ENCODE measurements at regions not wholly inside any gene's neighbourhood (a gene's known extent, or its start where the extent isn't known, plus 50 kb on each side); places are given as distances from the start of the nearest gene placed in this dataset.

GRCh38 chr18:21991886-21992285 is 177.5 kb upstream of the GATA6 start:
- Histone ChIP-seq H3K4me1 (ENCODE audit: control insufficient read depth, insufficient read depth, low read length) (no peaks in the 10 kb centered on the region), H3K27ac (ENCODE audit: low read length) (no peak overlapping the region), H3K27me3 (ENCODE audit: control insufficient read depth, insufficient read depth, low read length) (no peaks in the 10 kb centered on the region), H3K9me3 (replicated peaks; ENCODE audit: control insufficient read depth, low read depth, low read length) (no peaks in the 10 kb centered on the region), H3K36me3 (ENCODE audit: control insufficient read depth, insufficient read depth, low read length) (no peaks in the 10 kb centered on the region), H3K4me3 (ENCODE audit: low read length) (no peak overlapping the region)
- 87% methylated on average over 4 of the region's 6 CpGs for WGBS (ENCODE audit: insufficient coverage)
- no peak for DNase-seq

GRCh38 chr18:21996351-21996826 is 173.0 kb upstream of the GATA6 start:
- 61% methylated on average over 2 of the region's 3 CpGs for WGBS (ENCODE audit: insufficient coverage)

GRCh38 chr18:21997207-21998143 is 171.9 kb upstream of the GATA6 start:
- WGBS (ENCODE audit: insufficient coverage), result 59% methylated on average over 7 of the region's 14 CpGs
- Histone ChIP-seq H3K27ac (ENCODE audit: low read length) (no peak overlapping the region), H3K4me1 (ENCODE audit: control insufficient read depth, insufficient read depth, low read length) (no peaks in the 10 kb centered on the region), H3K27me3 (ENCODE audit: control insufficient read depth, insufficient read depth, low read length) (no peaks in the 10 kb centered on the region), H3K36me3 (ENCODE audit: control insufficient read depth, insufficient read depth, low read length) (no peaks in the 10 kb centered on the region), H3K4me3 (ENCODE audit: low read length) (no peak overlapping the region), H3K9me3 (replicated peaks; ENCODE audit: control insufficient read depth, low read depth, low read length) (no peaks in the 10 kb centered on the region)
- DNase-seq, result peak; percentile 11

More at GRCh38 chr18:21996351-21996826, 173.0 kb upstream of the GATA6 start:
- no peaks in the 10 kb centered on the region for H3K4me1 ChIP-seq (ENCODE audit: control insufficient read depth, insufficient read depth, low read length)
- no peaks in the 10 kb centered on the region for H3K9me3 ChIP-seq (replicated peaks; ENCODE audit: control insufficient read depth, low read depth, low read length)
- peak; percentile 26 for DNase-seq
- H3K27ac ChIP-seq (ENCODE audit: low read length), result no peak overlapping the region
- H3K27me3 ChIP-seq (ENCODE audit: control insufficient read depth, insufficient read depth, low read length), result no peaks in the 10 kb centered on the region
- H3K36me3 ChIP-seq (ENCODE audit: control insufficient read depth, insufficient read depth, low read length), result no peaks in the 10 kb centered on the region
- no peak overlapping the region for H3K4me3 ChIP-seq (ENCODE audit: low read length)

GRCh38 chr18:21998486-21998885 is 170.9 kb upstream of the GATA6 start:
- H3K36me3 ChIP-seq (ENCODE audit: control insufficient read depth, insufficient read depth, low read length), result no peaks in the 10 kb centered on the region
- no peaks in the 10 kb centered on the region for H3K27me3 ChIP-seq (ENCODE audit: control insufficient read depth, insufficient read depth, low read length)
- 71% methylated on average over 8 of the region's 9 CpGs for WGBS (ENCODE audit: insufficient coverage)
- DNase-seq, result no peak
- H3K9me3 ChIP-seq (replicated peaks; ENCODE audit: control insufficient read depth, low read depth, low read length), result no peaks in the 10 kb centered on the region
- H3K4me1 ChIP-seq (ENCODE audit: control insufficient read depth, insufficient read depth, low read length), result no peaks in the 10 kb centered on the region
- H3K4me3 ChIP-seq (ENCODE audit: low read length), result no peak overlapping the region
- H3K27ac ChIP-seq (ENCODE audit: low read length), result no peak overlapping the region

- 91% methylated on average over 22 of the region's 25 CpGs for WGBS (ENCODE audit: insufficient coverage)
- no peaks in the 10 kb centered on the region for H3K36me3 ChIP-seq (ENCODE audit: control insufficient read depth, insufficient read depth, low read length)
- DNase-seq, result no peak
- no peaks in the 10 kb centered on the region for H3K9me3 ChIP-seq (replicated peaks; ENCODE audit: control insufficient read depth, low read depth, low read length)
- no peak overlapping the region for H3K4me3 ChIP-seq (ENCODE audit: low read length)
- H3K27me3 ChIP-seq (ENCODE audit: control insufficient read depth, insufficient read depth, low read length), result no peaks in the 10 kb centered on the region
- peaks cover 5% of the 10 kb centered on the region for H3K4me1 ChIP-seq (ENCODE audit: control insufficient read depth, insufficient read depth, low read length)
- H3K27ac ChIP-seq (ENCODE audit: low read length), result no peak overlapping the region
Measured at GRCh38 chr18:22001912-22002487, 167.4 kb upstream of the GATA6 start.

- Histone ChIP-seq H3K4me1 (ENCODE audit: control insufficient read depth, insufficient read depth, low read length) (peaks cover 5% of the 10 kb centered on the region), H3K36me3 (ENCODE audit: control insufficient read depth, insufficient read depth, low read length) (no peaks in the 10 kb centered on the region), H3K9me3 (replicated peaks; ENCODE audit: control insufficient read depth, low read depth, low read length) (no peaks in the 10 kb centered on the region), H3K4me3 (ENCODE audit: low read length) (no peak overlapping the region), H3K27ac (ENCODE audit: low read length) (no peak overlapping the region), H3K27me3 (ENCODE audit: control insufficient read depth, insufficient read depth, low read length) (no peaks in the 10 kb centered on the region)
- peak; percentile 89 for DNase-seq
- WGBS (ENCODE audit: insufficient coverage), result 0% methylated on average over 1 of the region's 4 CpGs
Measured at GRCh38 chr18:22005191-22005841, 164.1 kb upstream of the GATA6 start.

GRCh38 chr18:22006458-22006857 is 162.9 kb upstream of the GATA6 start:
- no peak for DNase-seq
- 71% methylated on average over 1 of the region's 2 CpGs for WGBS (ENCODE audit: insufficient coverage)
- H3K4me3 ChIP-seq (ENCODE audit: low read length), result no peak overlapping the region
- H3K36me3 ChIP-seq (ENCODE audit: control insufficient read depth, insufficient read depth, low read length), result no peaks in the 10 kb centered on the region
- H3K27ac ChIP-seq (ENCODE audit: low read length), result no peak overlapping the region
- H3K9me3 ChIP-seq (replicated peaks; ENCODE audit: control insufficient read depth, low read depth, low read length), result no peaks in the 10 kb centered on the region
- H3K27me3 ChIP-seq (ENCODE audit: control insufficient read depth, insufficient read depth, low read length), result no peaks in the 10 kb centered on the region
- peaks cover 5% of the 10 kb centered on the region for H3K4me1 ChIP-seq (ENCODE audit: control insufficient read depth, insufficient read depth, low read length)

GRCh38 chr18:22009242-22009641 is 160.1 kb upstream of the GATA6 start:
- peaks cover 5% of the 10 kb centered on the region for H3K4me1 ChIP-seq (ENCODE audit: control insufficient read depth, insufficient read depth, low read length)
- DNase-seq, result no peak
- H3K27me3 ChIP-seq (ENCODE audit: control insufficient read depth, insufficient read depth, low read length), result no peaks in the 10 kb centered on the region
- no peaks in the 10 kb centered on the region for H3K36me3 ChIP-seq (ENCODE audit: control insufficient read depth, insufficient read depth, low read length)
- H3K4me3 ChIP-seq (ENCODE audit: low read length), result no peak overlapping the region
- no peaks in the 10 kb centered on the region for H3K9me3 ChIP-seq (replicated peaks; ENCODE audit: control insufficient read depth, low read depth, low read length)
- no peak overlapping the region for H3K27ac ChIP-seq (ENCODE audit: low read length)

- Histone ChIP-seq H3K9me3 (replicated peaks; ENCODE audit: control insufficient read depth, low read depth, low read length) (no peaks in the 10 kb centered on the region), H3K27me3 (ENCODE audit: control insufficient read depth, insufficient read depth, low read length) (no peaks in the 10 kb centered on the region)
- WGBS (ENCODE audit: insufficient coverage), result no CpG with 5 or more reads among the region's 1 CpG
Measured at GRCh38 chr18:22013993-22014392, 155.4 kb upstream of the GATA6 start.

GRCh38 chr18:22015156-22015555 is 154.2 kb upstream of the GATA6 start:
- Histone ChIP-seq H3K27me3 (ENCODE audit: control insufficient read depth, insufficient read depth, low read length) (no peaks in the 10 kb centered on the region), H3K36me3 (ENCODE audit: control insufficient read depth, insufficient read depth, low read length) (no peaks in the 10 kb centered on the region), H3K4me1 (ENCODE audit: control insufficient read depth, insufficient read depth, low read length) (no peaks in the 10 kb centered on the region), H3K9me3 (replicated peaks; ENCODE audit: control insufficient read depth, low read depth, low read length) (no peaks in the 10 kb centered on the region), H3K4me3 (ENCODE audit: low read length) (no peak overlapping the region), H3K27ac (ENCODE audit: low read length) (no peak overlapping the region)
- DNase-seq, result no peak
- WGBS (ENCODE audit: insufficient coverage), result 100% methylated on average over 1 of the region's 2 CpGs

More at GRCh38 chr18:22013993-22014392, 155.4 kb upstream of the GATA6 start:
- no peaks in the 10 kb centered on the region for H3K36me3 ChIP-seq (ENCODE audit: control insufficient read depth, insufficient read depth, low read length)
- H3K4me3 ChIP-seq (ENCODE audit: low read length), result no peak overlapping the region
- no peaks in the 10 kb centered on the region for H3K4me1 ChIP-seq (ENCODE audit: control insufficient read depth, insufficient read depth, low read length)
- no peak for DNase-seq
- H3K27ac ChIP-seq (ENCODE audit: low read length), result no peak overlapping the region

All from muscle of leg (tissue), 3 donors.